NCI-H774 (cell line): ENCODE measurements at regions not wholly inside any gene's neighbourhood (a gene's known extent, or its start where the extent isn't known, plus 50 kb on each side); places are given as distances from the start of the nearest gene placed in this dataset.
"Not testable (repeated sequence)": the region's sequence is repeated elsewhere in the genome, so short reads cannot be mapped to it uniquely, and the experiment has no call there.

Source experiments
- DNase-seq: peaks from one replicate; lab custom pipeline; 2025; lab: John Stamatoyannopoulos, UW

DNA sequence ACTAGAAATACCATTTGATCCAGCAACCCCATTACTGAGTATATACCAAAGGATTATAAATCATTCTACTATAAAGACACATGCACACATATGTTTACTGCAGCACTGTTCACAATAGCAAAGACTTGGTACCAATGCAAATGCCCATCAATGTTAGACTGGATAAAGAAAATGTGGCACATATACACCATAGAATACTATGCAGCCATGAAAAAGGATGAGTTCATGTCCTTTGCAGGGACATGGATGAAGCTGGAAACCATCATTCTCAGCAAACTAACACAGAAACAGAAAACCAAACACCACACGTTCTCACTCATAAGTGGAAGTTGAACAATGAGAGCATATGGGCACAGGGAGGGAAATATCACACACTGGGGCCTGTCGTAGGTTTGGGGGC lies 106.0 kb downstream of the SPATA18 start:
- not testable (repeated sequence) for DNase-seq

DNA sequence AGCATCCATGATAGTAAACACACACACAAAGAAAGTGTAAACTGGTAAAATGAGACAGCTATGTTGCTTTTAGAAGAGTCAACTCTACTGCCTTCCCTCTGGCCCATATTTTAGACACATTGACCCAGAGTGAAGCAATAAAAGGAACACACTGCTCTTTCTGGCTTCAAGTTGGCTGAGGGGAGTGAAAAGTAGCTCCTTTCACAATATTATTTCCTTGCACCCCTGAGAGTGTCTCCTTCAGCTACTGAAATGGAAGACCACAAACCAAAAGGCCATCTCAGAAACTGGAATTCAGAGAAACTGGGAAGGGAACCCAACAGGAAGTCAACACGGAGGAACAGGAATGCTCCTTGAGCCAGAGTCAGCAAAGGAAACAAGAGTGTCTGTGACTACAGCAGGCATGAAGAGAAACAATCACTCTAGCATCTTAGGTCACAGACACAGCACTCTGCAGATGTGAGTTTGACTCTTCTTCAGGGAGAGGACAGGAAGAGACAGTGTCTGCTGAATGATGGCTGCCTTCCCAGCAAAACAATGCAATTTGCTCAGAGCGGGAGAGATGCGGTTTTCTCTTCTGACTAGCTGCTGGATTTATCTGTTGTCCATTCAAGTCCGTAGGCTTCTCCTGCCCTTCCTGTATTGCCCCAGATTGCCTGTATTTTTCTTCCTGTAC lies 106.7 kb downstream of the SPATA18 start:
- no peak for DNase-seq

DNA sequence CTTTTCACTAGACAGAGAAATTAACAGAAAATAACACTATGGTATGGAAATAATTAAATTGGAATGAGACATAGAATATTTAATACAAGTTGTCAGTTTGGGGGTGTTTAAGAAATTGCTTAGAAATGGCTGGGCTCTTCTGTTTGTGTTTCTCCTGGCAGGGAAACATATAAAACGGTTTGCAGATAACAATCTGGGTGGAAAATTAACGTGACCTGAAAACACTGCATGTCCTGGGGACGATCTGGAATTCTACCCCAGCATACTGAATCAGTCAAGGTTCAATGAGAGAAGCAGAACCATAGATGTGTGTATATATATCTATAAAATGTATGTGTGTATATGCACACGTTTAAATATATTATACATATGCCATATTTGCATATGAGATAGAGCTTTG lies 109.8 kb downstream of the SPATA18 start:
- DNase-seq = no peak

DNA sequence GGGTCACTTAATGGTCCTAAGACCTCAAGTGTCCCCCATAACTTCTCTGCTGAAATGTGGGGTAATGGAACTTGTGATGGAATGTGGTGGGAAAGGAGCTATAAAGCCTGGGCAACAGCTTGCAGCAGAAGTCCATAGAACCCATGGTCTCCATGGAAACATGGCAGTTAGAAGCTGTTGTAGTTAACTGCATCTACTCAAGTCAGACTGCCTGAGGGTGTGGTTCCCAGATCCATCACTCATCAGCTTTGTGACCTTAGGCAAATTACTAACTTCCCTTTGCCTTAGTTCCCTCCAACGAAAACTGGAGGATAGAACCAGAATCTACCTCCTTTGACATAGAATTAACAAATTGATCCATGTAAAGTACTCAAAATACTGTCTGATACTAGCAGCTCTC lies 113.0 kb downstream of the SPATA18 start:
- no peak for DNase-seq

DNA sequence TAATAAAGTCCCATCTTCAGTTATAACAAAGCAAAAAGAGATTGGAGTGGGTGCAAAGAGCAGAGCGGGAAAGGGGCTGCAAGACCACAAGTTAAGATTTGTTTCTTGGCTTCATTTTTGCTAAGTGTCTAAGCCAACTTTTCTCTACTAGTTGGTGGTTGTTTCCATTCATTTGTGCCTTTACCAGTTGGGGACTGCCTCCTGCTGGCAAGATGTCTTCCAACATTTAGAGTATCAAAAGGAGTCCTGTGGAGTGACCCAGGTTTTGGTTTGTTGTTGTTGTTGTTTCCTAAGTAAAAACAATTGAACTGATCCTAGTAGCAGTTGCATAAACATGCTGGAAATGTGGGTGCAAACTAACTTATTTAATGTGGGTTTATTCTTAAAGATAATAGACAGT lies 121.1 kb downstream of the SPATA18 start:
- DNase-seq = no peak

DNA sequence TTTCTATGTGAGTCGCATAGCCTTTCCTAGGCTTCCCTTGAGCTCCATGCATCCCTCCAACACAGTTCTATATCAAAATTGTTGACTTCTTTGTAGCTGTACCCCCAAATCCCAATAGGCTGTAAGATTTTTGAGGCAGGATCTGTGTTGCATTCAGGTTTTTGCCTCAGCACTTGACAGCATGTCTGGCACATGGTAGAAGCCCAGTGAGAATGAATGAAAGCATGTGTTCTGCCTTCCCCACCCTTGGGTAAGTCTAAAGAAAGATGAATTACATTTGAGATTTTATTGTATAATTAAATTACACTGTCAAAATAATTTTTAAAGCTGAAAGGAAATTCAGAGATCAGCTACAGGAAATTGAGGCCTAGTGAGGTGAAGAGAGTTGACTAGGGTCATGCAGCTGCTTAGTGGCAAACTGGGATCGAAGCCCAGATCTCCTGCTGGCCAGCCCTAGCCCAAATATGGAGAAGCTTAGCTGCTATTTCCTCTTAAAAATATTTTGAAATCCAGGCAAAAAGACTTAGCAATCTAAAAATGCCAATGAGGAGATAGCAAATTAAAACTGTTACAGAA lies 122.5 kb downstream of the SPATA18 start:
- DNase-seq = no peak

DNA sequence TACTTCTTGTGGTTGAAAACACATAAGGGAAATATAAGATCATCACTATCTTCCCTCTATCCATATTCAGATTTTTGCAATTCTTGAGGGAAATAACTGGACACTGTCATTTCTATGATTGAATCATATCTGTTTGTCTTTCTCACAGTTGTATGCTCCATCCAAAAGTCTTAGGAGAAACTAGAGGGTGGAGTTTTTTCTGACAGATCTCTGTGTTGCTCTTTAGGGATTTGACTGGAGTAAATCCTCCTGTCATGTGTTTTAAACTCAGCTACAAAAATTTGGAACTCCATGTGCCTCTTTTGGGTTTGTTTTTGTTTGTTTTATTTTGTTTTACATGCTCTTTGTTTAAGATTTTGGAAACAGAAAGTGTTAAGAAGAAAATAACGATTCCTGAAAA lies 136.5 kb downstream of the SPATA18 start:
- DNase-seq = no peak

DNA sequence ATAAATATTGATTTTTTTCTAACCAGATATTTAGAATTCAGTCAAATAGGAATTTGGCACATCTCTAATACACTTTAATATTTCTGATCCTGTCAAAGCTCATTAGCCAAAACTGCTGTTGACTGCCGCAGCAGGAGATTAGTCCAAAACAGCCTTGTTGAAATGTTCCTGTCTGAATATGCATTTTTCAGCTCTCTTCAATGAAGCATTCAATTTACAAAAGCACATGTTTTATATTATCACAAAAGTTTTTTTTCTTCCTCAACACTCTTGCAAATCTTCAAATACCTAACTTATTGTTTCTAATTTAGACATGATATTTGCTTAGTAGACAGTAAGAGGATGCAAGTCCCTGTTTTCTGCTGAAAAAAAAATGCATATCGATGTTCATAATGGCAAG lies 140.9 kb downstream of the SPATA18 start:
- no peak for DNase-seq

DNA sequence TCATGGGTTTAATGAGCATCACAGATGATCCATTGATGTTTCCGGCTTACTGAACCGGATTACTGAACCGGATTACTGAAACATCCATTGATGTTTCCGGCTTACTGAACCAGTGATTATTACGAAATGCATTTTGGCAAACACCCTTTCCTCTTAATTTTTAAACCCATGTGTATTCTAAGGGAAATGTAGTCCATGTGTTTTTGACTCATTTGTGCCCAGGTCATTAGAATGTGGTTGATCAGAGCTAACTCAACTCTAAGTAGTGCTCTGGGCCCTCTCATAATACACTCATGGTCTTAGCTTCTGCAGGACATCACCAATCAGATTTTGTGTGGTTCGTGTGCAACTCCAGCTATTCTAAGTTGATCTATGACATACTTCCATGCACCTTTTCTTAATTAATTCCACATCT lies 141.6 kb downstream of the SPATA18 start:
- no peak for DNase-seq

DNA sequence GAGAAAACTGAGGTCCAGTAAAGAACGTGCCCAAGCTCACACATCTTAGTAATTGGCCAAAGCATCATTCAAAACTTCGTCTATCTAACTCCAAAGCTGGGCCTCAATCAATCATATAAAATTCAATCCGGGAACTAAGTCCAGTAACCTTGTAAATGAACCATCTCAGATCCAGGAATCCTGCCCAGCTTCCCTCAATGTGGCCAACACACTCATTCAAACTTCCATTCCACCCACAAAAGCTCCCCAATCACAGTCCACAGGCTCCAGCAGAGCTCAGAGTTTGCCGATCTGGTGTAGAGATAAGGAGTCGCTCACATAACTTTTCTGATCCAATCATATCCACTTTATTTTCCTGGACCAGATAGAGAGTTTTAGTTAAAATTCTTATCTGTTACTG lies 144.8 kb downstream of the SPATA18 start:
- DNase-seq = no peak

DNA sequence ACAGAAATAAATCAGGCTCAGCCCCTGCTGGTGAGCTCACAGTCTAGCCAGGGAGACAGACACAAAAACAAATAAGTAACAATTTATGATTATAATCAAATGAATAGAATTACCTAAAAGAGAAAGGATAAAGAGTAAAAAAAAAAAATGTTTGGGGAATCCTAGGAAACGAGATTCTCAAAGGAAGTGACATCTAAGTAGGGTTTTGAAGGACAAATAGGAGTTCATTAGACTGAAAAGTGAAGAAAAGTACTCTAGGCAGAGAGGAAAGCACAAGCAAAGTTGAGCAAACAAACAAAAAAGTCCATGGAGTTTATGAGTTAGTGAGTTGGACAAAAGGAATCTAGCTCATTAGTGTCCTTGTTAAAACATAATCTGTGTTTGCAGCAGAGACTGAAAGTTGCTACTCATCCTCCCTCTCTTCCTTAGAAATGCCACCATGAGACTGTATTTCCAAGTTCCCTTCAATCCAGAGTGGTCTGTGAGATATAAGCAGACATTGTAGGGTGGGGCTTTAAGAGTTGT lies 145.6 kb downstream of the SPATA18 start:
- no peak for DNase-seq

DNA sequence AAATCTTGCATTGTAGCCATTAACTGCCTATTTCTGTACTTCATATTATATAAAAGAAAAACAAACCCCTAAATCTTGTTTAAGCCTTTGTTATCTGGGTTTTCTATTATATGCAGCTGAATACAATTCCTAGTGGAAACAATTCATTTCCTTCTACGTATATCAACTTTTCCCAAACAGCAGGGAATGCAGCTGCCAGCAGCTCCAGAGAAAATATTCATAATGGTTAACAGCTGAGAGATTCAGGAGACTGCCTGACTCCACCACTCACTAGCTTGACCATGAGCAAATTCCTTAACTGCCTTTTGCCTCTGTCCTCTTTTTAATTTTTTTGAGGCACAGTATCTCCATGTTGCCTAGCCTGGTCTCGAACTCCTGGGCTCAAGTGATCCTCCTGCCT lies 146.2 kb downstream of the SPATA18 start:
- DNase-seq = no peak

DNA sequence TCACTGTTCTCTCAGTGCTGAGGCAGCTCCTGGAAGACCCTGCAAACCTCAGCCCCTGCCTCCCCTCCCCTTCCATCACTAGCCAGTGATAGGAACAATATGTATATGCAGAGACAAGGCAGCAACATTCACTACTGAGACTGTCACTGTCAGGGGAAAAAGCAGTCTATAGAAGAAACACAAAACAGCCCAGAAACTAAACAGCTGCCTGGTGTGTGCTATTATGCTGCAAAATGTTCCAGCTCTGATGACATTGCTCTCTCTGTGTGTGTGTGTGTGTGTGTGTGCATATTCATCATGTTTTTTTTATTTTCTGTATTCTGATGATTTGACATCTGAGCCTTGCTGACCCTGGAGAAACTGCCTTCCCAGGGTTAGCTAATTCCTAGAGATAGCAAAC lies 147.2 kb downstream of the SPATA18 start:
- DNase-seq = no peak

DNA sequence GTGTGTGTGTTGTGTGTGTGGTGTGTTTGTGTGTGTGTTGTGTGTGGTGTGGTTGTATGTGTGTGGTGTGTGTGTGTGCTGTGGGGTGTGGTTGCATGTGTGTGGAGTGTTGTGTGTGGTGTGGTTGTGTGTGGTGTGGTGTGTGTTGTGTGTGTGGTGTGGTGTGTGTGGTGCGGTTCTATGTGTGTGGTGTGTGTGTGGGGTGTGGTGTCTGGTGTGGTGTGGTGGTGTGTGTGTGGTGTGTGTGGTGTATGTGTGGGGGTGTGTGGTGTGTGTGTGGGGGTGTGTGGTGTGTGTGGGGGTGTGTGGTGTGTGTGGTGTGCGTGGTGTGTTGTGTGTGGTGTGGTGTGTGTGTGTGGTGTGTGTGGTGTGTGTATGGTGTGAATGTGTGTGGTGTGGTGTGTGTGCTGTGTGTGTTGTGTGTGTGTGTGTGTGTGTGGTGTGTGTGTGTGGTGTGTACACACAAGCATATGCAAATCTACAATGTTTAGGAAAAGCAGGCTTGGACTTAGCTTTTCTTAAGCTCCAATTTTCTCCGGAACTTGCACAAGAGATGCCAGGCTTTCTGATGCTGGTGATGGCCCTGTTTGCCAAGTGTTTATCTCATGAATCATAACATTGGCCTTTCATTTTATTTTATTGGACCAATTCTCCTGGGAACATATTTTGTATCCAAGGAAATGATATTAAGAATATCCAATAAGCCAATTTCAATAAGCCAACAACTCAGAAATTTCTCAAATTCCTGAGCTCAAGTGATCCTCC lies 148.7 kb downstream of the SPATA18 start:
- no peak for DNase-seq

DNA sequence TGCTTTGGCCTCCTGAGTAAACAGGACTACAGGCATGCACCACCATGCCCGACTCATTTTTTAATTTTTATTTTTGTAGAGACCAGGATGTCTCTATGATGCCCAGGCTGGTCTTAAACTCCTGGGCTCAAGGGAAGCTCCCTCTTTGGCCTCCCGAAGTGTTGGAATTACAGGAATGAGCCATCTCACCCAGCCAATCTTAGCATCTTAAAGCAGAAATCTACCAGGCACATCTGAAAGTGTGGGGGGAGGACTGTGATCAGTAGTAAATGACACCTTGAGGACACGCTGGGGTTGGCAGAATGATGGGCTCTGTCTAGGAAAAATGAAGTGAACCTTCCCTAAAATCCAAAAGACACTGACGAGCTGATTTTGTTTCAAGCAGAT lies 149.2 kb downstream of the SPATA18 start:
- DNase-seq = no peak

DNA sequence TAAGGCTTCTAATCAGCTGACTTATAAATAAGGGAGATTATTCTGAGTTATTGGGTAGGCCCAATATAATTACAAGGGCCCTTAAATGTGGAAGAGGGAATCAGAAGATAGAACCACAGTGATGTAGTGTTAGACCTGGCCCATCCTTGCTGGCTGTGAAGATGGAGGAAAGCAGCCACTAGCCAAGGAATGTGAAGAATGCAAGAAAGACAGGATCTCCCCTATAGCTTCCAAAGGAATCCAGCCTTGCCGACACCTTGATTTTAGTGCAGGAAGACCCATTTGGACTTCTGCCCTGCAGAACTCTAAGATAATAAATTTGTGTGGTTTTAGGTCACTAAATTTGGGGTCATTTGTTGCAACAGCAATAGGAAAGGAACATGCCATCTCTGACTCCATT lies 150.6 kb downstream of the SPATA18 start:
- DNase-seq = no peak

DNA sequence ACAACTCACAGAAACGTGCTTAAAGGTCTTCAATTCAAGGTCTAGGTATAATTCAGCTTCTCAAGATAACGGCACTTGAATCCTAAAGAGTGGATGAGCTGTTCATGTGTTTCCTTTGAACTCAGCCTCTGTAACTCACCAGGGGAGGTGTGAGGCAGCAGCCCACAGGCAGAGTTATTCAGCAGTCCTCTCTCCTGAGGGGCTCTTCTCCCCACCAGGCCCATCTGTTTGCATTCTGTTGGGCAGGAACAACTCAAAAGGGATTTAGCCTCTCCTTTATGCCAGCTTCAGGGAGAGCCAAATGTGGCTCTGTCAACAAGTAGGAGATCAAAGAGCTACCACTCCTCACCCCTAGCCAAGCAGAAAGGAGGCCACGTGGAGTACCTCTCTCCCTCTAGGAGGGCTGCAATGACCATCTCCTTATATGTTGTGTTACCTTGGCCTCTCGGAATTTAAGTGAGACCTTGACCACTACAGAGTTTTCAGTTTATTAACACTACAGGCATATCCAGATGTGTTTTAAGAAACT lies 151.2 kb downstream of the SPATA18 start:
- no peak for DNase-seq

DNA sequence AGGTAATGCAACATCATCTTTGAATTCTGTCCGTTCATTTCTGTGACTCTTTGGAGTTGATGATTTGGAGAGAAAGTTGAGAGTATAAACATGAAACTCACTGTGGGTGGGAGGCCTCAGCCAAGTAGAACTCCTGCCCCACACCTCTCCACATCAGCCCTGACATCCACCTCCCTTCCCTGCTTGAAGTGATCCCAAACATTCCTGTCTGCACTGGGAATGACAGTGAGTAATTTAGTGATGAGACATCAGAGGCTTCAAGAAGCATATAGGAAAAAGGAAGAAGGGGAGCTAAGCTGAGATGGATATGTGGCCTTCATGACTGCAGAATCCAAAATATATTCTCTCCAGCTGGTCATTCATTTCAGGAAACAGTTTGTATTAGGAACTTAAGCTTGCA lies 151.8 kb downstream of the SPATA18 start:
- DNase-seq = no peak

DNA sequence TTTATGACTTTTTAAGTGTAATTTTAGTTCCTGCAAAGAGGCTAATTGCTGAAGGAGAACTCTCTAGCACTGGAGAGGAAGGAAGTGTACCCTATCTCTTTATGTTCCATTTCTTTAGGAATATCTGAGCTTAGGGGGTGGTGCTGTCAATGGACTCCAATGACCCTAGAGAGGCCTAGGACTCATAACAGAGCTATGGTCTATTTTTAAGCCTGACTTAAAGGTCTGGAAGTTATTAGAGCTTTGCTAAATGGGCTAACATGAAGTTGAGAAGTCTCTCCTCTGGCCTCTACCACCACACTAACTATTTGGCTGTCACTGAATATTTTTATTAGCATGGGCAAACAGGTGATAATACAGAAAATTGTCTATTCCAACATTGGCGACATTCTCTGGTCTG lies 152.2 kb downstream of the SPATA18 start:
- DNase-seq = no peak

DNA sequence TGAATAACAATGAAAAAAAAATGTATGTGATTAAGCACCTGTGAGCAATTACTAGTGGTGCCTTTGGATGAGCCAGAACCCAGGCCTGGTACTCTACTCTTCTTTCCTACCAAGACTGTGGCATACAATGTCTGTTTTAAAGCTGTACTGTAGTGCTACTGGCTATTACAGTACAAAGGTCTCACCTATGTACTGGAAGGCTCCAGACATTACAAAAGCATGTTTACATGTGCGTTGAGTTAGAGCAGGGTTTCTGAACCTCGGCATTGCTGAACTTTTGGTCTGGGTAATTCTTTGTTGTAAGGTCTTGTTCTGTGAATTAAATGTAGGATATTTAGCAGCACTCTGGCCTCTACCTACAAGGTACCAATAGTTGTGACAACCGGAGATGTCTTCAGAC lies 153.8 kb downstream of the SPATA18 start:
- no peak for DNase-seq

DNA sequence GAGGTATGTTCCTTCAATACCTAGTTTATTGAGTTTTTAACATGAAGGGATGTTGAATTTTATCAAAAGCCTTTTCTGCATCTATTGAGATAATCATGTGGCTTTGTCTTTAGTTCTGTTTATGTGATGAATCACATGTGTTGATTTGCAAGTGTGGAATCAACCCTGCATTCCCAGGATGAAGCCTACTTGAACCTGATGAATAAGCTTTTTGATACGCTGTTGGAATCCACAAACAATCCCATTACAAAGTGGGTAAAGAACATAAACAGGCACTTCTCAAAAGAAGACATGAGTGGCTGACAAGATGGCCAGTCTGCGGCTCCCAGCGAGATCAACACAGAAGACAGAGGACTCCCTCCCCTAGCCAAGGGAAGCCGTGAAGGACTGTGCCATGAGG lies 156.0 kb downstream of the SPATA18 start:
- DNase-seq = not testable (repeated sequence)

DNA sequence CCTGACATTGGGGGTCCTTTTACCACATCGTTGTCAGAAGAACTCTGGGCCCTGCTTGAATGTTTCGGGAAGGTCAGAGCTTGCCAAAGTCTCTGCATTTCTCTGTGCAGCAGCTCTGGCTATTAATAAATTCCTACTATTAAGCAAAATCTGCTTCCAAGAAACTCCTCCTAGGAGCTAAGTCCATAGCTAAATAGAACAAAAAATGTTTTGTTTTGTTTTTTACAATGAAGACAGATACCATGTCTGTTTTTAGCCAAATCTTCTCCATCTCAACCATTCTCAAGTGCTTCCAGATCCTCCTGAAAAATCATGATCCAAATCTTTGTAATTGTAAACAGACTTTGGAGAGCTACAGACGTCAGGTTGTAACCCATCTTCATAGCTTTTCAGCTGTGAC lies 161.6 kb downstream of the SPATA18 start:
- no peak for DNase-seq

DNA sequence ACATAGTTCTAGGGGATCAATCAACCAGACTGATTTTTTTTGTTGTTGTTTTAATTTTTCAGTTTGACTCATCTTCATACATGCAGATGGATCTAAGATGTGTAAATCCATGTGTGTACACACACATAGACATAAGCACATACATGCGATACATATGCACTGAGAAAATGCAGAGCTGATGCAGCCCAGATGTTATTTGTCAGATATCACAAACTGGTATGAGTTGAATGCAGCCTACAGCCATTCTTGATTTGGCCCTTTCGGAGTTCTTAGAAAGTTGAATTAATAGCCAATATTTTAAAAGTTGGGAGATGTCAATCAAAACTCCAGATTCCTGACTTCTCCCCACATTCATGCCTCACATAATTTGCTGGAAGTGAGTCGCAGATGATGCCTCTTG lies 180.4 kb downstream of the SPATA18 start:
- no peak for DNase-seq
